AG10803 (cell line): ENCODE measurements at regions not wholly inside any gene's neighbourhood (a gene's known extent, or its start where the extent isn't known, plus 50 kb on each side); places are given as distances from the start of the nearest gene placed in this dataset.
"Not testable (repeated sequence)": the region's sequence is repeated elsewhere in the genome, so short reads cannot be mapped to it uniquely, and the experiment has no call there.

ENCODE experiments used
- DNase-seq: peaks from one replicate; pipeline ENCODE4 v3.0.0; 2010; ENCODE audit warnings: low read depth
- H3K4me3 ChIP-seq: 2 replicates; pipeline ENCODE4 v1.5.1; 2011; ENCODE audit warnings: mild to moderate bottlenecking, low read length, control low read depth
- TF ChIP-seq, protein P1 (sequence below): conservative IDR thresholded peaks from 2 replicates; pipeline ENCODE4 v1.5.1; 2011; ENCODE audit warnings: mild to moderate bottlenecking, low read length, control low read depth, inconsistent platforms

- H3K4me3 ChIP-seq = no peak overlapping the region
- no peak for DNase-seq
- TF ChIP-seq, protein P1, sequence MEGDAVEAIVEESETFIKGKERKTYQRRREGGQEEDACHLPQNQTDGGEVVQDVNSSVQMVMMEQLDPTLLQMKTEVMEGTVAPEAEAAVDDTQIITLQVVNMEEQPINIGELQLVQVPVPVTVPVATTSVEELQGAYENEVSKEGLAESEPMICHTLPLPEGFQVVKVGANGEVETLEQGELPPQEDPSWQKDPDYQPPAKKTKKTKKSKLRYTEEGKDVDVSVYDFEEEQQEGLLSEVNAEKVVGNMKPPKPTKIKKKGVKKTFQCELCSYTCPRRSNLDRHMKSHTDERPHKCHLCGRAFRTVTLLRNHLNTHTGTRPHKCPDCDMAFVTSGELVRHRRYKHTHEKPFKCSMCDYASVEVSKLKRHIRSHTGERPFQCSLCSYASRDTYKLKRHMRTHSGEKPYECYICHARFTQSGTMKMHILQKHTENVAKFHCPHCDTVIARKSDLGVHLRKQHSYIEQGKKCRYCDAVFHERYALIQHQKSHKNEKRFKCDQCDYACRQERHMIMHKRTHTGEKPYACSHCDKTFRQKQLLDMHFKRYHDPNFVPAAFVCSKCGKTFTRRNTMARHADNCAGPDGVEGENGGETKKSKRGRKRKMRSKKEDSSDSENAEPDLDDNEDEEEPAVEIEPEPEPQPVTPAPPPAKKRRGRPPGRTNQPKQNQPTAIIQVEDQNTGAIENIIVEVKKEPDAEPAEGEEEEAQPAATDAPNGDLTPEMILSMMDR = no peak
These were observed 393.2 kb downstream of the SUCLG1 start for GRCh38 chr2:84065857-84066256.

DNA sequence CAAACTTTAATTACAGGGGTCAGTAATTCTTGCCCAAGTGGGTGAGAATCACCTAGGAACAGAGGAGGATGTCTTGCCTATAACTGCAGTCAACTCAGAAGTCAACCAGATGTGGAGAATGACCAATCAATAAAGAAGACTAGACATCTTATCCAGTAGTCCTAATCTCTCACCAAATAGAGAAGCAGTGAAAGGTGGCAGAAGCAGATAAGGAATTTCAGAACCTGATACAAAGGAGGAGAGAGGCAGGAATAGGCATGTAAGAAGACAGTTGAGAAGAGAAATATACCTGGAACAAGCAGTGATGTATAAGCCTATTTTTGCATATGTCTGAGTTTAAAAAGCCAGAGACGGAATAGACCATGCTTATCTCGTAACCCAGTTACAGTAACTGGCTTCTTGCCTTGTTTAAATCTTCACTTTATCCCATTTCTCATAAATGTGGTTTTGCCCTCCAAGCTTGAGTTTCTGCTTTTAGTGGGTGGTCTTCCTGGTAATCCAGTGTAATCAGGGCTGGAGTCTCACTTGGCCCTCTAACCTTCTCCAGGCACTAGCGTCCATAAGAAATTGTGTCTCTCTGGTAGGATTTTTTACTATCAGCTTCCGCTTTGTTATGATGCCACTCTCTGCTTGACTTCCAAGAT is 401.0 kb downstream of the SUCLG1 start:
- no peak overlapping the region for H3K4me3 ChIP-seq
- TF ChIP-seq, protein P1 = no peak
- DNase-seq = no peak

- TF ChIP-seq, protein P1 = no peak
- no peak for DNase-seq
These were observed 403.3 kb downstream of the SUCLG1 start for GRCh38 chr2:84055816-84056215.

DNA sequence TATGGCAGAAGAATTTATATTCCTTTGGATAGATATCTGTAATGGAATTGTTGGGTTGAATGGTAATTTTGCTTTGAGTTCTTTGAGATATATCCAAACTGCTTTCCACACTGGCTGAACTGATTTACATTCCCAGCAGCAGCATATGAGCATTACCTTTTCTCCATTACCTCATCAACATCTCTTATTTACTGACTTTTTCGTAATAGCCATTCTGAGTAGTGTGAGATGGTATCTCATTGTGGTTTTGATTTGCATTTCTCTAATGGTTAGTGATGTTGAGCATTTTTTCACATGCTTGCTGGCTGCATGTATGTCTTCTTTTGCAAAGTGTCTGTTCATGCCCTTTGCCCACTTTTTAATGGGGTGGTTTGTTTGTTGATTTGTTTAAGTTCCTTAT is 404.5 kb downstream of the SUCLG1 start:
- not testable (repeated sequence) for H3K4me3 ChIP-seq, DNase-seq

More at GRCh38 chr2:84055816-84056215, 403.3 kb downstream of the SUCLG1 start:
- no peak overlapping the region for H3K4me3 ChIP-seq

DNA sequence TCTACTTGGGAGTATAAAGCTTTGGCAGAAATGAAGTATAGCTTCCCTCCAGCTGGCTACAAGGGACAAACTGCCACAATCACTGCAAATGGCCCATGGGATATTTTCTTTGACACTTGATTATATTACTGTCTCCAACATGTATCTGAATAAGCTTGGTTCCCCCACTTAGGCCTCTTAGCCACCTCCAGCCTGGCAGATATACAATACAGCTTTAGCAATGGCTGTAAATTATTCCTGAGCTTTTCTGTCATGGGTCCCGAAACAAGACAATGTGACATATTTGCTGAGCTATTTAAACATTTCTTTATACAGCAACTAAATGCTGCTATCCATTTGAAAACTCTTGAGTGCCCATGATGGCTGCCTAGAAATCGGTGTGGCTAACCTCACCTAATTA is 406.2 kb downstream of the SUCLG1 start:
- H3K4me3 ChIP-seq = no peak overlapping the region
- TF ChIP-seq, protein P1 = no peak
- DNase-seq = no peak

DNA sequence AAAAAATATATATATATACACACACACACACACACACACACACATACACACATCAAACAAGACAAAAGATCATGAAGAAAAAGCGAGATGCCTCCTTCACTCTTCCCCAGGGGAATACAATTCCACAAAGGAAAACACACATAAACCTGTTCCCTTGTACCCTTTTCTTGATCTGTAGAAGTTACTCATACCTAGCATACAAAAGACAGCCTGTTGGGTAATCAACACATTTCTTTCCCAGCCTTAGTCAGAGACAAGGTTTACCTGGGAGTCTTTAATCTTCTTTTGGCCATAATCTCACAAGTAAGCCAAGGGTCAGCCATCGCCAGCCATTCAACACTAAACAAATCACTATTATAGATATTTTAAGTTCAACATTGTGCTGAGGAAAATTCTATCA is 407.0 kb downstream of the SUCLG1 start:
- H3K4me3 ChIP-seq = no peak overlapping the region
- no peak for DNase-seq
- TF ChIP-seq, protein P1 = no peak

GRCh38 chr2:84048964-84049363 is 410.1 kb downstream of the SUCLG1 start:
- H3K4me3 ChIP-seq = no peak overlapping the region
- TF ChIP-seq, protein P1 = no peak
- DNase-seq = no peak
